ENCODE measurements at regions not wholly inside any gene's neighbourhood (a gene's known extent, or its start where the extent isn't known, plus 50 kb on each side); places are given as distances from the start of the nearest gene placed in this dataset.

GRCh38 chr15:46523701-46524100 is 888.9 kb downstream of the SQOR start:
- CTCF ChIA-PET (ENCODE audit: unreplicated experiment), result no interaction called here
- H3K9me3 ChIP-seq (ENCODE audit: low read length), result no peaks in the 10 kb centered on the region
- DNase-seq (ENCODE audit: low spot score), result no peak
- no peaks in the 10 kb centered on the region for H3K4me1 ChIP-seq (ENCODE audit: insufficient read depth, low read length, poor library complexity, severe bottlenecking)
- no TSS peak for BruUV-seq (replicated peaks)
- no peak overlapping the region for H3K4me2 ChIP-seq (ENCODE audit: low read length)
- H3K4me3 ChIP-seq (ENCODE audit: low read depth, low read length, poor library complexity, severe bottlenecking), result no peak overlapping the region
- no peaks in the 10 kb centered on the region for H3K36me3 ChIP-seq (ENCODE audit: insufficient read depth, low read length)
- no peaks in the 10 kb centered on the region for H3K79me2 ChIP-seq (ENCODE audit: insufficient read depth, low read depth, low read length)
- no peaks in the 10 kb centered on the region for H4K20me1 ChIP-seq (ENCODE audit: insufficient read depth, low read length)
- POLR2A ChIA-PET, result no interaction called here
- intact Hi-C loops (cut with micrococcal nuclease; ENCODE audit: unreplicated experiment), result no loop called here
- TF ChIP-seq CTCF (conservative IDR thresholded peaks at IDR 0.05; ENCODE audit: low read length) (no peak), EZH2phosphoT487 (IDR thresholded peaks at IDR 0.05; ENCODE audit: borderline replicate concordance, low read depth, low read length) (no peak)
- no peak overlapping the region for H2AFZ ChIP-seq (ENCODE audit: low read length)
- H3K27ac ChIP-seq (ENCODE audit: low read depth, low read length, poor library complexity, severe bottlenecking), result no peak overlapping the region
- H3K9me2 ChIP-seq (ENCODE audit: insufficient read depth, low read length), result no peaks in the 10 kb centered on the region

- TF ChIP-seq EZH2phosphoT487 (IDR thresholded peaks at IDR 0.05; ENCODE audit: borderline replicate concordance, low read depth, low read length) (no peak), CTCF (conservative IDR thresholded peaks at IDR 0.05; ENCODE audit: low read length) (no peak)
- Histone ChIP-seq H3K36me3 (ENCODE audit: insufficient read depth, low read length) (no peaks in the 10 kb centered on the region), H3K79me2 (ENCODE audit: insufficient read depth, low read depth, low read length) (no peaks in the 10 kb centered on the region), H4K20me1 (ENCODE audit: insufficient read depth, low read length) (no peaks in the 10 kb centered on the region), H3K9me3 (ENCODE audit: low read length) (no peaks in the 10 kb centered on the region), H3K4me3 (ENCODE audit: low read depth, low read length, poor library complexity, severe bottlenecking) (no peak overlapping the region), H3K4me2 (ENCODE audit: low read length) (no peak overlapping the region), H3K27ac (ENCODE audit: low read depth, low read length, poor library complexity, severe bottlenecking) (no peak overlapping the region), H2AFZ (ENCODE audit: low read length) (no peak overlapping the region), H3K9me2 (ENCODE audit: insufficient read depth, low read length) (no peaks in the 10 kb centered on the region), H3K4me1 (ENCODE audit: insufficient read depth, low read length, poor library complexity, severe bottlenecking) (no peaks in the 10 kb centered on the region)
- no peak for DNase-seq (ENCODE audit: low spot score)
- no TSS peak for BruUV-seq (replicated peaks)
- POLR2A ChIA-PET, result no interaction called here
- intact Hi-C loops (cut with micrococcal nuclease; ENCODE audit: unreplicated experiment), result no loop called here
- CTCF ChIA-PET (ENCODE audit: unreplicated experiment), result no interaction called here
Observed at GRCh38 chr15:46525984-46526725, 891.3 kb downstream of the SQOR start.

GRCh38 chr15:46526726-46527110 is 891.9 kb downstream of the SQOR start:
- TF ChIP-seq EZH2phosphoT487 (IDR thresholded peaks at IDR 0.05; ENCODE audit: borderline replicate concordance, low read depth, low read length) (no peak), CTCF (conservative IDR thresholded peaks at IDR 0.05; ENCODE audit: low read length) (no peak)
- no TSS peak for BruUV-seq (replicated peaks)

More at GRCh38 chr15:46526726-46527110, 891.9 kb downstream of the SQOR start:
- H3K79me2 ChIP-seq (ENCODE audit: insufficient read depth, low read depth, low read length), result no peaks in the 10 kb centered on the region
- no peaks in the 10 kb centered on the region for H3K36me3 ChIP-seq (ENCODE audit: insufficient read depth, low read length)
- H3K27ac ChIP-seq (ENCODE audit: low read depth, low read length, poor library complexity, severe bottlenecking), result no peak overlapping the region
- H4K20me1 ChIP-seq (ENCODE audit: insufficient read depth, low read length), result no peaks in the 10 kb centered on the region
- H3K9me2 ChIP-seq (ENCODE audit: insufficient read depth, low read length), result no peaks in the 10 kb centered on the region
- intact Hi-C loops (cut with micrococcal nuclease; ENCODE audit: unreplicated experiment), result no loop called here
- H3K4me3 ChIP-seq (ENCODE audit: low read depth, low read length, poor library complexity, severe bottlenecking), result no peak overlapping the region
- no peaks in the 10 kb centered on the region for H3K4me1 ChIP-seq (ENCODE audit: insufficient read depth, low read length, poor library complexity, severe bottlenecking)
- DNase-seq (ENCODE audit: low spot score), result no peak
- no peak overlapping the region for H3K4me2 ChIP-seq (ENCODE audit: low read length)
- POLR2A ChIA-PET, result no interaction called here
- H3K9me3 ChIP-seq (ENCODE audit: low read length), result no peaks in the 10 kb centered on the region
- CTCF ChIA-PET (ENCODE audit: unreplicated experiment), result no interaction called here
- H2AFZ ChIP-seq (ENCODE audit: low read length), result no peak overlapping the region

Measured in OCI-LY7 (cell line).